HEK293 (cell line): ENCODE measurements at regions not wholly inside any gene's neighbourhood (a gene's known extent, or its start where the extent isn't known, plus 50 kb on each side); places are given as distances from the start of the nearest gene placed in this dataset.

Experiments
- CTCF ChIA-PET: fragments of 350-600 bp; formaldehyde crosslinking; extraction: SDS; loops from one replicate; lab custom pipeline; 2021; ENCODE audit warnings: antibody characterized with exemption; lab: Yijun Ruan, JAX
- POLR2A ChIA-PET: fragments of 300-600 bp; formaldehyde crosslinking; extraction: SDS; loops from one replicate; lab custom pipeline; 2020; ENCODE audit warnings: antibody characterized with exemption, inconsistent platforms; lab: Yijun Ruan, JAX
- H3K27ac ChIP-seq: fragments of 200-500 bp; sonication (Bioruptor generic); 2 replicates; pipeline ENCODE4 v1.5.1; 2014; ENCODE audit warnings: low read depth, low read length, control low read depth, inconsistent platforms; ENCODE audit errors: extremely low read depth
- H3K36me3 ChIP-seq, 2 experiments: fragments of 200-500 bp in 1 of 2; sonication (Bioruptor generic) in 1 of 2; 1 replicate in 1 of 2; 2 replicates in 1 of 2; pipeline ENCODE4 v1.5.1; 2014 to 2017; ENCODE audit warnings: inconsistent platforms in 2 of 2, low read length in 2 of 2; ENCODE audit not compliant: control insufficient read depth in 2 of 2, insufficient read depth in 1 of 2
- H3K4me1 ChIP-seq: fragments of 200-500 bp; sonication (Bioruptor generic); 2 replicates; pipeline ENCODE4 v1.5.1; 2014; ENCODE audit warnings: mild to moderate bottlenecking, low read length, inconsistent platforms; ENCODE audit not compliant: control insufficient read depth, insufficient read depth
- H3K4me3 ChIP-seq: 2 replicates; pipeline ENCODE4 v1.5.1; 2011; ENCODE audit warnings: low read depth, mild to moderate bottlenecking, control low read depth, low read length, moderate library complexity
- H3K9me3 ChIP-seq: fragments of 200-500 bp; sonication (Bioruptor generic); 2 replicates; pipeline ENCODE4 v1.5.1; 2014; ENCODE audit warnings: low read depth, low read length, inconsistent platforms; ENCODE audit not compliant: control insufficient read depth, insufficient read depth
- BCL11B ChIP-seq: fragments of 450-650 bp; formaldehyde crosslinking; IDR thresholded peaks from 2 replicates; pipeline ENCODE4 v1.5.1; 2016; ENCODE audit warnings: low read depth, missing biosample characterization, missing genetic modification characterization
- GLIS1 ChIP-seq: fragments of 450-650 bp; formaldehyde crosslinking; IDR thresholded peaks from 2 replicates; pipeline ENCODE4 v1.5.1; 2016; ENCODE audit warnings: missing biosample characterization, missing genetic modification characterization
- HOXA7 ChIP-seq: sonication (generic); formaldehyde crosslinking; IDR thresholded peaks from 2 replicates; pipeline ENCODE4 v1.8.1; 2022; ENCODE audit warnings: missing genetic modification reagents, borderline replicate concordance
- PRDM1 ChIP-seq: fragments of 450-650 bp; formaldehyde crosslinking; IDR thresholded peaks from 2 replicates; pipeline ENCODE4; 2016; ENCODE audit warnings: missing biosample characterization, missing genetic modification characterization
- RBAK ChIP-seq: fragments of 450-650 bp; formaldehyde crosslinking; IDR thresholded peaks from 2 replicates; pipeline ENCODE4 v1.5.1; 2016; ENCODE audit warnings: missing biosample characterization, missing genetic modification characterization
- SALL2 ChIP-seq: fragments of 450-650 bp; formaldehyde crosslinking; IDR thresholded peaks from 2 replicates; pipeline ENCODE4 v1.5.0; 2017; ENCODE audit warnings: missing biosample characterization, mild to moderate bottlenecking, missing genetic modification characterization, borderline replicate concordance
- SCRT1 ChIP-seq: fragments of 450-650 bp; formaldehyde crosslinking; IDR thresholded peaks from 2 replicates; pipeline ENCODE4 v1.5.1; 2016; ENCODE audit warnings: missing biosample characterization, missing genetic modification characterization, borderline replicate concordance
- SP3 ChIP-seq: fragments of 450-650 bp; formaldehyde crosslinking; IDR thresholded peaks from 2 replicates; pipeline ENCODE4 v1.5.1; 2016; ENCODE audit warnings: missing biosample characterization, missing genetic modification characterization
- TCF7L2 ChIP-seq: IDR thresholded peaks from 2 replicates; pipeline ENCODE4 v1.6.1; 2011; ENCODE audit warnings: low read depth, mild to moderate bottlenecking, inconsistent platforms, low read length, moderate library complexity, borderline replicate concordance
- ZBTB21 ChIP-seq: fragments of 450-650 bp; formaldehyde crosslinking; IDR thresholded peaks from 2 replicates; pipeline ENCODE4 v1.5.1; 2017; ENCODE audit warnings: missing biosample characterization, missing genetic modification characterization
- ZBTB48 ChIP-seq: fragments of 450-650 bp; formaldehyde crosslinking; IDR thresholded peaks from 2 replicates; pipeline ENCODE4 v1.5.1; 2016; ENCODE audit warnings: missing biosample characterization, missing genetic modification characterization
- ZNF148 ChIP-seq: fragments of 450-650 bp; formaldehyde crosslinking; IDR thresholded peaks from 2 replicates; pipeline ENCODE4 v1.5.0; 2017; ENCODE audit warnings: missing biosample characterization, missing genetic modification characterization, borderline replicate concordance
- ZNF155 ChIP-seq: fragments of 450-650 bp; formaldehyde crosslinking; IDR thresholded peaks from 2 replicates; pipeline ENCODE4 v1.5.1; 2016; ENCODE audit warnings: missing biosample characterization, missing genetic modification characterization
- ZNF202 ChIP-seq: fragments of 450-650 bp; formaldehyde crosslinking; IDR thresholded peaks from 2 replicates; pipeline ENCODE4 v1.5.1; 2016; ENCODE audit warnings: missing biosample characterization, missing genetic modification characterization, borderline replicate concordance
- ZNF37A ChIP-seq: fragments of 450-650 bp; IDR thresholded peaks from 2 replicates; pipeline ENCODE4 v1.5.1; 2018; ENCODE audit warnings: missing biosample characterization, missing genetic modification characterization
- ZNF473 ChIP-seq: fragments of 450-650 bp; formaldehyde crosslinking; IDR thresholded peaks from 2 replicates; pipeline ENCODE4 v1.5.1; 2017; ENCODE audit warnings: missing biosample characterization, missing genetic modification characterization
- ZNF558 ChIP-seq: fragments of 450-650 bp; formaldehyde crosslinking; IDR thresholded peaks from 2 replicates; pipeline ENCODE4 v1.5.1; 2016; ENCODE audit warnings: missing biosample characterization, missing genetic modification characterization
- ZNF701 ChIP-seq: fragments of 450-650 bp; formaldehyde crosslinking; IDR thresholded peaks from 2 replicates; pipeline ENCODE4 v1.5.1; 2016; ENCODE audit warnings: missing biosample characterization, missing genetic modification characterization
- ZNF768 ChIP-seq: fragments of 450-650 bp; formaldehyde crosslinking; IDR thresholded peaks from 2 replicates; pipeline ENCODE4 v1.5.1; 2018; ENCODE audit warnings: missing biosample characterization, mild to moderate bottlenecking, missing genetic modification characterization
- ZNF837 ChIP-seq: fragments of 450-650 bp; formaldehyde crosslinking; IDR thresholded peaks from 2 replicates; pipeline ENCODE4 v1.5.1; 2016; ENCODE audit warnings: missing biosample characterization, missing genetic modification characterization
- ZXDB ChIP-seq: fragments of 450-650 bp; formaldehyde crosslinking; IDR thresholded peaks from 2 replicates; pipeline ENCODE4 v1.5.1; 2016; ENCODE audit warnings: missing biosample characterization, missing genetic modification characterization
- TF ChIP-seq, protein P1 (sequence below): fragments of 450-650 bp; formaldehyde crosslinking; IDR thresholded peaks from 2 replicates; pipeline ENCODE4 v1.5.1; 2017; ENCODE audit warnings: missing biosample characterization, missing genetic modification characterization
- TF ChIP-seq, protein P2 (sequence below): fragments of 450-650 bp; formaldehyde crosslinking; IDR thresholded peaks from 2 replicates; pipeline ENCODE4 v1.5.1; 2017; ENCODE audit warnings: missing biosample characterization, missing genetic modification characterization
- TF ChIP-seq, protein P3 (sequence below): fragments of 450-650 bp; formaldehyde crosslinking; IDR thresholded peaks from 2 replicates; pipeline ENCODE4; 2016; ENCODE audit warnings: missing biosample characterization, missing genetic modification characterization
- TF ChIP-seq, protein P4 (sequence below): IDR thresholded peaks from 2 replicates; pipeline ENCODE4 v1.6.1; 2011; ENCODE audit warnings: mild to moderate bottlenecking, low read depth, low read length, borderline replicate concordance

DNA sequence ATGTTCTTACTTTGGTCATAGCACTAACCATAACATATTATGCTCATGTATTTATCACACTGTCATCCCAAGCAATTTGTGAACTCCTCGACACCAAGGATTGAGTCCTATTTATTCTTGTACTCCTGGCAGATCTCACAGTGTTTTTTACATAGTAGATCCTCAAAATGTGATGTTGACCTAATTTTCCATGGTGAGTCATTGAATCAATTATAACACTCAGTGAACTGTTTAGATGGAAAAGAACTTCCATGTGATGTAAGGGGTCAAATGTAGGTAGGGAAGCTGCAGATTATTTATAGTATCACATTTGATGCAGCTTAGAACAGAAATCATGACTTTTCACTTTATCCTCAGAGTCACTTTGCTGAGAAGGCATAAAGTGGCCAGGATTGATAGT lies 281.9 kb upstream of the ADAMTS5 start:
- ChIA-PET CTCF (no interaction called here), POLR2A (no interaction called here)
- H3K27ac ChIP-seq = no peak overlapping the region

GRCh38 chr21:27246741-27247140 lies 279.9 kb upstream of the ADAMTS5 start:
- CTCF ChIA-PET = interaction anchor here (0.7 kb wide), 1 partner anchor 17 kb away, joined by 3 read pairs; no protein-coding TSS in a partner anchor
- no peaks in the 10 kb centered on the region for H3K36me3 ChIP-seq
- no peak overlapping the region for H3K4me3 ChIP-seq
- no peaks in the 10 kb centered on the region for H3K4me1 ChIP-seq
- POLR2A ChIA-PET = no interaction called here
- H3K27ac ChIP-seq = no peak overlapping the region
- no peaks in the 10 kb centered on the region for H3K9me3 ChIP-seq
- TF ChIP-seq, protein P1, sequence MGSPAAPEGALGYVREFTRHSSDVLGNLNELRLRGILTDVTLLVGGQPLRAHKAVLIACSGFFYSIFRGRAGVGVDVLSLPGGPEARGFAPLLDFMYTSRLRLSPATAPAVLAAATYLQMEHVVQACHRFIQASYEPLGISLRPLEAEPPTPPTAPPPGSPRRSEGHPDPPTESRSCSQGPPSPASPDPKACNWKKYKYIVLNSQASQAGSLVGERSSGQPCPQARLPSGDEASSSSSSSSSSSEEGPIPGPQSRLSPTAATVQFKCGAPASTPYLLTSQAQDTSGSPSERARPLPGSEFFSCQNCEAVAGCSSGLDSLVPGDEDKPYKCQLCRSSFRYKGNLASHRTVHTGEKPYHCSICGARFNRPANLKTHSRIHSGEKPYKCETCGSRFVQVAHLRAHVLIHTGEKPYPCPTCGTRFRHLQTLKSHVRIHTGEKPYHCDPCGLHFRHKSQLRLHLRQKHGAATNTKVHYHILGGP (tag by site-specific recombination) = no peak
- TF ChIP-seq, protein P2, sequence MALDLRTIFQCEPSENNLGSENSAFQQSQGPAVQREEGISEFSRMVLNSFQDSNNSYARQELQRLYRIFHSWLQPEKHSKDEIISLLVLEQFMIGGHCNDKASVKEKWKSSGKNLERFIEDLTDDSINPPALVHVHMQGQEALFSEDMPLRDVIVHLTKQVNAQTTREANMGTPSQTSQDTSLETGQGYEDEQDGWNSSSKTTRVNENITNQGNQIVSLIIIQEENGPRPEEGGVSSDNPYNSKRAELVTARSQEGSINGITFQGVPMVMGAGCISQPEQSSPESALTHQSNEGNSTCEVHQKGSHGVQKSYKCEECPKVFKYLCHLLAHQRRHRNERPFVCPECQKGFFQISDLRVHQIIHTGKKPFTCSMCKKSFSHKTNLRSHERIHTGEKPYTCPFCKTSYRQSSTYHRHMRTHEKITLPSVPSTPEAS = no peak
- TF ChIP-seq SP3 (no peak), ZNF148 (tag by site-specific recombination) (no peak), PRDM1 (tag by site-specific recombination) (no peak), ZBTB21 (no peak), ZNF473 (no peak), ZNF837 (tag by site-specific recombination) (no peak), ZXDB (tag by site-specific recombination) (no peak), HOXA7 (CRISPR knock-in tag) (no peak), ZNF701 (no peak), SALL2 (tag by site-specific recombination) (no peak)

More for the DNA sequence above, 281.9 kb upstream of the ADAMTS5 start:
- TF ChIP-seq, protein P3, sequence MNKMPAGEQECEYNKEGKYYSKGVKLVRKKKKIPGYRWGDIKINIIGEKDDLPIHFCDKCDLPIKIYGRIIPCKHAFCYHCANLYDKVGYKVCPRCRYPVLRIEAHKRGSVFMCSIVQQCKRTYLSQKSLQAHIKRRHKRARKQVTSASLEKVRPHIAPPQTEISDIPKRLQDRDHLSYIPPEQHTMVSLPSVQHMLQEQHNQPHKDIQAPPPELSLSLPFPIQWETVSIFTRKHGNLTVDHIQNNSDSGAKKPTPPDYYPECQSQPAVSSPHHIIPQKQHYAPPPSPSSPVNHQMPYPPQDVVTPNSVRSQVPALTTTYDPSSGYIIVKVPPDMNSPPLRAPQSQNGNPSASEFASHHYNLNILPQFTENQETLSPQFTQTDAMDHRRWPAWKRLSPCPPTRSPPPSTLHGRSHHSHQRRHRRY (tag by site-specific recombination) = no peak
- TF ChIP-seq RBAK (tag by site-specific recombination) (no peak), ZNF558 (tag by site-specific recombination) (no peak), ZNF768 (tag by site-specific recombination) (no peak), ZNF202 (tag by site-specific recombination) (no peak), TCF7L2 (no peak), BCL11B (tag by site-specific recombination) (no peak), ZBTB48 (tag by site-specific recombination) (no peak), GLIS1 (no peak), ZNF155 (tag by site-specific recombination) (no peak), SCRT1 (tag by site-specific recombination) (no peak), ZNF37A (tag by site-specific recombination) (no peak)
- TF ChIP-seq, protein P4, sequence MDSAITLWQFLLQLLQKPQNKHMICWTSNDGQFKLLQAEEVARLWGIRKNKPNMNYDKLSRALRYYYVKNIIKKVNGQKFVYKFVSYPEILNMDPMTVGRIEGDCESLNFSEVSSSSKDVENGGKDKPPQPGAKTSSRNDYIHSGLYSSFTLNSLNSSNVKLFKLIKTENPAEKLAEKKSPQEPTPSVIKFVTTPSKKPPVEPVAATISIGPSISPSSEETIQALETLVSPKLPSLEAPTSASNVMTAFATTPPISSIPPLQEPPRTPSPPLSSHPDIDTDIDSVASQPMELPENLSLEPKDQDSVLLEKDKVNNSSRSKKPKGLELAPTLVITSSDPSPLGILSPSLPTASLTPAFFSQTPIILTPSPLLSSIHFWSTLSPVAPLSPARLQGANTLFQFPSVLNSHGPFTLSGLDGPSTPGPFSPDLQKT = no peak
- TF ChIP-seq, all 188 proteins: peak for 0
- Histone ChIP-seq H3K36me3 (no peaks in the 10 kb centered on the region), H3K4me1 (no peaks in the 10 kb centered on the region), H3K4me3 (no peak overlapping the region), H3K9me3 (no peaks in the 10 kb centered on the region)
